ENCODE measurements at regions not wholly inside any gene's neighbourhood (a gene's known extent, or its start where the extent isn't known, plus 50 kb on each side); places are given as distances from the start of the nearest gene placed in this dataset.
"Not testable (repeated sequence)": the region's sequence is repeated elsewhere in the genome, so short reads cannot be mapped to it uniquely, and the experiment has no call there.

DNA sequence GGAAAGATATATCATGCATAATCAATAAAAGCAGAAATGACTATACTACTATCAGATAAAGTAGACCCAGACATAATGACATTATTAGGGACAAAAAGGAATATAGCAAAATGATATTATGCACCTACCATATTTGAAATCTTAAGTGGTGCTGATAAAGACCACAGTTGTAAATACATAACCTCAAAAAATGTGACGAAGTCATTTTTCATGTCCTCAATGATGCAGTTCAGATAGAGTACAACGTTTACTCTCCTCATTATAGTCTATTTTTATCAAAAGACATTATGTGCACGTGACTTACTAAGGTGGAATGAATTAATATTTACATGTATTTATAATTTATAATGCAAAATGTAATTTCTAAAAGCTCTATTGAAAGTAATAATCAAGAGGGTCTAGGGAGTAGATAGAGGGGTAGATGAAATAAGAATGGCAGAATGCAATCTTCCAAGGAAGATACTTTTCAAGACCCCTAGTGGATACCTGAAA lies 61.7 kb upstream of the TNFSF4 start:
- no peaks in the 10 kb centered on the region for H3K27me3 Mint-ChIP-seq
- H3K4me1 Mint-ChIP-seq (ENCODE audit: low read depth): peaks cover 2% of the 10 kb centered on the region
- no peaks in the 10 kb centered on the region for H3K9me3 Mint-ChIP-seq (ENCODE audit: low read depth)
- no peak for DNase-seq (ENCODE audit: low spot score, unreplicated experiment)
- no peak for TF ChIP-seq CTCF (IDR thresholded peaks at IDR 0.05; ENCODE audit: unreplicated experiment)
- no peaks in the 10 kb centered on the region for H3K36me3 Mint-ChIP-seq (ENCODE audit: insufficient read depth)
- H3K27ac Mint-ChIP-seq: no peak overlapping the region
- no peak overlapping the region for H3K4me3 Mint-ChIP-seq (ENCODE audit: low read depth)

DNA sequence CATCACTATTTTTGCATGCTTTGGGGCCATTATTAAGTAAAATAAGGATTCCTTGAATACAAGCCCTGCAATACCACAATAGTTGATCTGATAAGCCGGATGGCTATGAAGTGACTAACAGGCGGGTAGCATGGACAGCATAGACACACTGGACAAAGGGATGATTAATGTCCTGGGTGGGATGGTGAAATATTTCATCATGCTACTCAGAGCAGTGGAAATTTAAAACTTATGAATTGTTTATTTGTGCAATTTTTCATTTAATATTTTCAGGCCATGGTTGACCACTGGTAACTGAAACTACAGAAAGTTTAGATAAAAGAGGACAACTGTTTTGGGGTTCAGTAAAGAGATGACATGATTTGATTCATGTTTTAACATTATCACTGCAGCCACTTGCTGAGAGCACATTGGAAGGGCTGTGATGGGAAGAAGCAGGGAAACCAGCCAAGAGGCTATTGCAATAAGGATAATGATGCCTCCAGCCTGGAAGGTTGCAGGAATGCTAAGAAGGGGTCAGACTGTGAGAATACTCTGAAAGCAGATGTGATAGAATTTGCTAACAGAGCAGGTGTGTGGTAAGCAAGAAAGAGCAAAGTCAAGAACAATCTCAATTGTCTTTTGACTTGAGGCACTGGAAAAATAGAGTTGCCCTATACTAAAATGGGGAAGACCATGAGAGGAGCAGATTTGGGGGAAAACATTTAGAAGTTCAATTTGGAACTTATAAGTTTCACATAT lies 62.5 kb upstream of the TNFSF4 start:
- no peaks in the 10 kb centered on the region for H3K36me3 Mint-ChIP-seq (ENCODE audit: insufficient read depth)
- no peak for DNase-seq (ENCODE audit: low spot score, unreplicated experiment)
- H3K27ac Mint-ChIP-seq: no peak overlapping the region
- H3K27me3 Mint-ChIP-seq: no peaks in the 10 kb centered on the region
- H3K9me3 Mint-ChIP-seq (ENCODE audit: low read depth): no peaks in the 10 kb centered on the region
- TF ChIP-seq CTCF (IDR thresholded peaks at IDR 0.05; ENCODE audit: unreplicated experiment): no peak
- H3K4me1 Mint-ChIP-seq (ENCODE audit: low read depth): peaks cover 2% of the 10 kb centered on the region
- no peak overlapping the region for H3K4me3 Mint-ChIP-seq (ENCODE audit: low read depth)

GRCh38 chr1:173270243-173270642 lies 63.1 kb upstream of the TNFSF4 start:
- H3K9me3 Mint-ChIP-seq (ENCODE audit: low read depth): no peaks in the 10 kb centered on the region
- no peak overlapping the region for H3K4me3 Mint-ChIP-seq (ENCODE audit: low read depth)

GRCh38 chr1:173271021-173271420 lies 63.9 kb upstream of the TNFSF4 start:
- DNase-seq (ENCODE audit: low spot score, unreplicated experiment); H3K36me3 Mint-ChIP-seq (ENCODE audit: insufficient read depth): not testable (repeated sequence)

More at GRCh38 chr1:173270243-173270642, 63.1 kb upstream of the TNFSF4 start:
- TF ChIP-seq CTCF (IDR thresholded peaks at IDR 0.05; ENCODE audit: unreplicated experiment): no peak
- H3K27ac Mint-ChIP-seq: no peak overlapping the region
- H3K4me1 Mint-ChIP-seq (ENCODE audit: low read depth): peaks cover 2% of the 10 kb centered on the region
- no peaks in the 10 kb centered on the region for H3K36me3 Mint-ChIP-seq (ENCODE audit: insufficient read depth)
- no peak for DNase-seq (ENCODE audit: low spot score, unreplicated experiment)
- no peaks in the 10 kb centered on the region for H3K27me3 Mint-ChIP-seq

GRCh38 chr1:173275496-173275895 lies 68.4 kb upstream of the TNFSF4 start:
- Mint-ChIP-seq H3K4me3 (ENCODE audit: low read depth) (no peak overlapping the region), H3K36me3 (ENCODE audit: insufficient read depth) (no peaks in the 10 kb centered on the region), H3K9me3 (ENCODE audit: low read depth) (no peaks in the 10 kb centered on the region), H3K27ac (no peak overlapping the region), H3K4me1 (ENCODE audit: low read depth) (no peaks in the 10 kb centered on the region), H3K27me3 (no peaks in the 10 kb centered on the region)
- no peak for DNase-seq (ENCODE audit: low spot score, unreplicated experiment)
- no peak for TF ChIP-seq CTCF (IDR thresholded peaks at IDR 0.05; ENCODE audit: unreplicated experiment)

More at GRCh38 chr1:173271021-173271420, 63.9 kb upstream of the TNFSF4 start:
- not testable (repeated sequence) for H3K27ac Mint-ChIP-seq; H3K4me3 Mint-ChIP-seq (ENCODE audit: low read depth); H3K27me3 Mint-ChIP-seq; H3K9me3 Mint-ChIP-seq (ENCODE audit: low read depth); H3K4me1 Mint-ChIP-seq (ENCODE audit: low read depth)

Measured in progenitor cell of endocrine pancreas (in vitro differentiated cells).